NB4 (cell line): ENCODE measurements at regions not wholly inside any gene's neighbourhood (a gene's known extent, or its start where the extent isn't known, plus 50 kb on each side); places are given as distances from the start of the nearest gene placed in this dataset.
"Not testable (repeated sequence)": the region's sequence is repeated elsewhere in the genome, so short reads cannot be mapped to it uniquely, and the experiment has no call there.

Experiments used
- DNase-seq: peaks from one replicate; pipeline ENCODE4 v3.0.0; 2010; ENCODE audit warnings: low read depth
- H3K4me3 ChIP-seq: one replicate; pipeline ENCODE4 v1.5.1; 2011; ENCODE audit warnings: mild to moderate bottlenecking, low read depth, low read length, moderate library complexity
- MYC ChIP-seq: IDR thresholded peaks from 2 replicates; pipeline ENCODE4 v1.6.1; 2011; ENCODE audit warnings: low read depth, low read length
- POLR2A ChIP-seq: IDR thresholded peaks from 2 replicates; pipeline ENCODE4 v1.6.1; 2011; ENCODE audit warnings: mild to moderate bottlenecking; ENCODE audit not compliant: insufficient read length; ENCODE audit errors: extremely low read depth
- TF ChIP-seq, protein P1 (sequence below): IDR thresholded peaks from one replicate; pipeline ENCODE4 v1.5.1; 2012; ENCODE audit warnings: low read depth, low read length
- TF ChIP-seq, protein P2 (sequence below): IDR thresholded peaks from 2 replicates; pipeline ENCODE4 v1.6.1; 2011; ENCODE audit warnings: low read depth, low read length

DNA sequence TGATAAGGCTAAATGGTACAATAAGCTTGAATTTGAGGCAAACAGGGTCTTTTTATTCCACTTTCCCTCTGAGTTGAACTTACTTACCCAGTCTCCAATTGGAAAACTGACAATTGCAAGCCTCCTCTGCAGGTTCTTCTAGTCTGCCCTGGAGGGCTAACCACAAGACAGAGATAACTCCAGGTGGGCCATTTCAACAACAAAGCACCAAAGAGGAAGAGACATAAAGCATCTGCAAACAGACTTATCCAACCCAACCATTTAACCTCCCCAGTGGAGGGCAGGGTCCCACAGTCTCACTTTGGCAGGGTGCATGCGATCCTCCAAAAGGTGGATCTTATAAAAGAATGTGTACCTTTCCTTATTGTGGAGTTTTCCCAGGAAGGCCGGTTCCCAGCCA, 525.8 kb downstream of the DIPK2A start:
- DNase-seq, result no peak
- H3K4me3 ChIP-seq, result no peak overlapping the region
- TF ChIP-seq, protein P1, sequence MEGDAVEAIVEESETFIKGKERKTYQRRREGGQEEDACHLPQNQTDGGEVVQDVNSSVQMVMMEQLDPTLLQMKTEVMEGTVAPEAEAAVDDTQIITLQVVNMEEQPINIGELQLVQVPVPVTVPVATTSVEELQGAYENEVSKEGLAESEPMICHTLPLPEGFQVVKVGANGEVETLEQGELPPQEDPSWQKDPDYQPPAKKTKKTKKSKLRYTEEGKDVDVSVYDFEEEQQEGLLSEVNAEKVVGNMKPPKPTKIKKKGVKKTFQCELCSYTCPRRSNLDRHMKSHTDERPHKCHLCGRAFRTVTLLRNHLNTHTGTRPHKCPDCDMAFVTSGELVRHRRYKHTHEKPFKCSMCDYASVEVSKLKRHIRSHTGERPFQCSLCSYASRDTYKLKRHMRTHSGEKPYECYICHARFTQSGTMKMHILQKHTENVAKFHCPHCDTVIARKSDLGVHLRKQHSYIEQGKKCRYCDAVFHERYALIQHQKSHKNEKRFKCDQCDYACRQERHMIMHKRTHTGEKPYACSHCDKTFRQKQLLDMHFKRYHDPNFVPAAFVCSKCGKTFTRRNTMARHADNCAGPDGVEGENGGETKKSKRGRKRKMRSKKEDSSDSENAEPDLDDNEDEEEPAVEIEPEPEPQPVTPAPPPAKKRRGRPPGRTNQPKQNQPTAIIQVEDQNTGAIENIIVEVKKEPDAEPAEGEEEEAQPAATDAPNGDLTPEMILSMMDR, result no peak
- TF ChIP-seq MYC (no peak), POLR2A (no peak)
- TF ChIP-seq, protein P2, sequence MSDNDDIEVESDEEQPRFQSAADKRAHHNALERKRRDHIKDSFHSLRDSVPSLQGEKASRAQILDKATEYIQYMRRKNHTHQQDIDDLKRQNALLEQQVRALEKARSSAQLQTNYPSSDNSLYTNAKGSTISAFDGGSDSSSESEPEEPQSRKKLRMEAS, result no peak

DNA sequence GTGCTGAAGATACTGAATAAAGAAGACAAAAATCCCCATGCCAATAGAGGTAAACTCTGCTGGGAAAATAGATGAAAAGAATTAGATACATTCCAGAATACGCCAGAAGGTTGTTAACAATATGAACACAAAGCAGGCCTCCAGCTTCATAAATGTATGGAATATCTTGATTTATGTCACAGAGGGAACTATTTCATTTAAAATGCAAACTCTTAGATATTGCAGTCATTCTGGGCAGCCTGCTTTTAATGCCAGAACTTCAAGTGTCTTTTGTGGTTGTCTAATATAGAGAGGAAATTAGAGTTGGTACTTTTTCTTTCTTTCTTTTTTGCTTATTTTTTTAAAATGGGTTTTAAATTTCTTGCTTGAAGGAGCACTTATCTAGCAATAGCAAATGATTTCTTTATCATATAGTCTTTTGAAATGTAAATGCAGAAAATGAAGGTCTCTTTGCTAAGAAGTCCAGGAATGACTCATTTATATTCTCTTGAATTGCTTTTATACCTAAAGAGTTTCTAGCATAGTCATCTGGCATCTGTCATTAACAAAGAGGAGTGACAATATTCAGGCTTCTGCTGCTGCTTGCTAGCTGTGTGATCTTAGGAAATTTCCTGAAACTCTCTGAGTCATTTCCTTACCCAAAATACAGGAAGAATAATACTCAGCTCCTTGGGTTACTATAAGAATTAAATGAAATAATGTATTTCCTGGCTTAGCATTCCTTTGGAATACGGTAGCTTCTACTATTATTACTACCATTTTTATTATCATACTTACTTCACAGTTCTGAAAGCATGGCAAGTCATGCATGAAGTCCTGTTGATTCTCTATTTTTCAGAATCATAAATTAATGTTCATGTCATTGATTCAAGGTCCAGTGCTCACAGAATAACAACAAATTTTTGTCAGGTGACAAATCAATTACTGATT, 527.6 kb downstream of the DIPK2A start:
- no peak overlapping the region for H3K4me3 ChIP-seq
- DNase-seq, result no peak
- TF ChIP-seq, protein P1, result no peak
- TF ChIP-seq, protein P2, result no peak
- TF ChIP-seq POLR2A (no peak), MYC (no peak)

DNA sequence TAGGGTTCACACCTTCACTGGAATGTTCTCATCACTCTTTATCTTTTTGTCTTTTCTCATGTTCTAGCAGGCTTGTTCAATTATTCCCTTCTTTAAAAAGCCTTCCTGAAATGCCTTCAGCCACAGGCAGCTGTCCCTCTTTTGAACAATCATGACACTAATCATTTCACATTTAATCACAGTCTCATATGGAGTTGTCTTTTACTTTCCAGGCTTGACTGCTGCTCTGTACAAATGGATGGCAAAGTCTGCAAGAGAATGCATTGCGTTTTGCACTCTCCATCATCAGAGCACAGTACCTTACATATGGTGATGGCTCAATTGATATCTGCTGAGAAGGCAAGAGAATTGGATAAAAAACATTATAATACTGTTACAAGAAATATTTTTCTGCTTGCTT, 529.8 kb downstream of the DIPK2A start:
- DNase-seq, result no peak
- TF ChIP-seq, protein P2, result no peak
- no peak overlapping the region for H3K4me3 ChIP-seq

DNA sequence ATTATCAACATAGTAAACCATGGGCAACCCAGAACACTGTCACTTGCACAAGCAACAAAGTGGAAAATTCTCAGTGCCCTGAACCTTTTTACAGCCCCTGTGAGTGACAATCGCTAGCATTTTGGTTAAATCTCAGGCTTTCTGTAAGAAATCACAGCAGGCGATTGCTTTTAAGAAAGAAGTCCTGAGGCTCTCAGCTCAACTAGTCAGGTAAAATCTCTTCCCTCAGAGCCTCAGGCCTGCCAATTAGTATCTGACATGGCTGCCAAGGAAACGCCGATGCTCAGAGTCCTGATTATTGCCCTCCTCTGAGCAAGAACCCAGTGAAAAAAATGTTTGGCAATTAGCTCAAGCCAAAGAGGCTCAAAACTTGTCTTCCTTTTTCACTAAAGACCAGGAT, 530.8 kb downstream of the DIPK2A start:
- DNase-seq, result no peak
- H3K4me3 ChIP-seq, result no peak overlapping the region
- TF ChIP-seq, protein P1, result no peak
- TF ChIP-seq, protein P2, result no peak
- TF ChIP-seq MYC (no peak), POLR2A (no peak)

DNA sequence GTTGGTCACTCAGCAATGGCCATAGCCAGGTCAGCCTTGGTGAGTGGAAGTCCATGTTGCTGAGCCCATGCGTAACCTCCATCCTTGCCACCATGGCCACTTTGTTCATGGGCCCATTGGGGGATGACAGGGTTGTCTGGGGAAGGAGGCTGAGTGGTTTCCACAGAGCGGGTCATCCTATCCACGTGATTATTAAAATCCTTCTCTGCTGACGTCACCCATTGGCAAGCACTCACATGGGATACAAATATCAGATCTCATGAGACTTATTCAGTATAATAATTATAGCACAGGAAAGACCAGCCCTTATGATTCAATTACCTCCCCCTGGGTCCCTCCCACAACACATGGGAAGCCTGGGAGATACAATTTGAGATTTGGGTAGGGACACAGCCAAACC, 534.8 kb downstream of the DIPK2A start:
- not testable (repeated sequence) for DNase-seq, H3K4me3 ChIP-seq

DNA sequence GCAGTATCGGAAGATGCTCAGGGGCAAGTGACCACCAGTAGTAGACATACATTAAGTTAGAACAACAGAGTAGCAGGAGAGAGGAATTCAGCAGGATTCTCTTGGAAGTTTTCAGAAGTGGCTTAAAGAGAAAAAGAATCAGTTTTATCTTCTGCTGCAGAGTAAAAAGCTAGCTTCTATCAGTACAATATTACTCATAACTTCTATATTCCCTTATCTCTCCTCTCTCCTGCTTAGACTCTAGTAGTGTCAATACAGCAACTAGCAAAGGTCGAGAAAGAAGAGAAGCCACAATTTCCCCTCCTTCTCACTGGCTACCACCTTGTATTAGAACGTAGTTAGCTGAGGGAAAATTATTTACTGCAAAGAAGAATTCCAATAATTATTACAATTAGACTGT, 539.7 kb downstream of the DIPK2A start:
- H3K4me3 ChIP-seq, result no peak overlapping the region
- no peak for DNase-seq

More for the DNA sequence above, 539.7 kb downstream of the DIPK2A start:
- TF ChIP-seq, protein P2, result no peak
- TF ChIP-seq, protein P1, result no peak
- TF ChIP-seq MYC (no peak), POLR2A (no peak)
